Dermis microvascular lymphatic vessel endothelial cell (primary cell): ENCODE measurements at regions not wholly inside any gene's neighbourhood (a gene's known extent, or its start where the extent isn't known, plus 50 kb on each side); places are given as distances from the start of the nearest gene placed in this dataset.
"Not testable (repeated sequence)": the region's sequence is repeated elsewhere in the genome, so short reads cannot be mapped to it uniquely, and the experiment has no call there.

ENCODE experiments used
- DNase-seq, 2 donors: peaks; one replicate each; pipeline versions ENCODE4 v3.0.0 to v3.0.0-alpha.2; 2010; ENCODE audit warnings: low read depth in 2 of 2

DNA sequence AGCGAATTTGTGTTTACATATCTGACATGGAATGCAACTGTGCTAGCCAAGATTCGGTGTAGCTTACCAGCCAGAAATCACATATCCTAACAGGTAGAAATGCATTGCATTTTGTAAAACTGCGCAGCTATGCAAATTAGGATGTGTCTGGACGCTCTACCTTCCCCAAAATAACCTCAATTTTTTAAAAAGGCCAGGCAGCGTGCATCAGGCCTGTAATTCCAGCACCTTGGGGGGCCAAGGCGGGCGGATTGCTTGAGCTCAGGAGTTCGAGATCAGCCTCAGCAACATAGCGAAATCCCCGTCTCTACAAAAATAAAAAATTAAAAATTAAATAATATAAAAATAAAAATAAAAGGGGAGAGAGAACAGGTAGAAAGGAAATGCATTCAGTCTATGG lies 305.0 kb downstream of the TYW1 start:
- DNase-seq = no peak

DNA sequence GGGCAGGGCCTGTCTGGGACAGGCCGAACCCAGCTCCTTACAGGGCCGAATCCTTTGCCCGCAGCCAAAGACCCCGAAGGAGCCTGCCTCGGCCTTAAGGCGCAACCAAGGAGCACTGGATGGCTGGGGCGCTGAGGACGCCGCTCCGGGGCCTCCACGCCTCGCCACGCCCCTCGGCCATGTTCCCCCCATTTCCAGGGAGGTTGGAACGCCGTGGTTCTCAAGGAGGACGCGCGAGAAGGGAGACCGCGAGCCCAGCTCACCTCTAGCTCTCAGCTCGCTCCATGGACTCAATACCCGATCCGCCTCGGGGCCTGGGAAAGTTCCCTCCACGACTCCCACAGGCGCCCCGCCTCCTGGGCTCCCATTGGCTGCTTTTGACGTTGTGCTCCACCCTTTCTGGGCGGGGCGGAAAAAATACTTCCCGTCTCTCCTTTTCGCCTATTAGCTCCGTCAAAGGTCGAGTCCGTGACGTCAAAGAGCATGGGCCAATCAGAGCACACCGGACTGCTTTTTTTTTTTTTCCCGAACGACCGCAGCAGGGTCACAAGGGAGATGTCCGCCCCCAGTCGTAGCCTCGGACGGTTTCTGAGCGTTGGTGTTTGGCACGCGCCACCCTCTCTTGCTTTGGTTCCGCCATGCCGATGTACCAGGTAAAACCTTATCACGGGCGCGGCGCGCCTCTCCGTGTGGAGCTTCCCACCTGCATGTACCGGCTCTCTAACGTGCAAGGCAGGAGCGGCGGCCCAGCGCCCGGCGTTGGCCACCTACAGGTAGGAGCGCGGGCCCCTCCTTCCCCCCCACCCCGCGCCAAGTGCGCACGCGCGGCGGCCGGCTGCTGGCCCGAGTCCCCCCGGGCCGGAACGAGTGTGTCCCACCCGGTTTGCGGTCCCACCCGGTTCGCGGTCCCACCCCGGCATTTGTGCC lies 305.7 kb downstream of the TYW1 start:
- peak; percentile 99 for DNase-seq

DNA sequence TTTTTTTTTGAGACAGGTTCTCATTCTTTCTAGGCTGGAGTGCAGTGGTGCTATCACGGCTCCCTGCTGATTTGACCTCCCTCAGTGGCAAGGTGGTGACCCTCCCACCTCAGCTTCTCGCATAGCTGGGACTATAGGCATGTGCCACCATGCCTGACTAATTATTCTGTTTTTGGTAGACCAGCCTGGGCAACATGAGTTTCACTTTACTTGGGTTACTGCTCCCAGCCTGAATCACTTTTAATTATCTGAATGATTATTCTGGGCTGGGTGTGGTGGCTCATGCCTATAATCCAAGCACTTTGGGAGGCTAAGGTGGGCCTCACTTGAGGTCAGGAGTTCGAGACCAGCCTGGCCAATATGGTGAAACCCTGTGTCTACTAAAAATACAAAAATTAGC lies 308.2 kb downstream of the TYW1 start:
- not testable (repeated sequence) for DNase-seq

DNA sequence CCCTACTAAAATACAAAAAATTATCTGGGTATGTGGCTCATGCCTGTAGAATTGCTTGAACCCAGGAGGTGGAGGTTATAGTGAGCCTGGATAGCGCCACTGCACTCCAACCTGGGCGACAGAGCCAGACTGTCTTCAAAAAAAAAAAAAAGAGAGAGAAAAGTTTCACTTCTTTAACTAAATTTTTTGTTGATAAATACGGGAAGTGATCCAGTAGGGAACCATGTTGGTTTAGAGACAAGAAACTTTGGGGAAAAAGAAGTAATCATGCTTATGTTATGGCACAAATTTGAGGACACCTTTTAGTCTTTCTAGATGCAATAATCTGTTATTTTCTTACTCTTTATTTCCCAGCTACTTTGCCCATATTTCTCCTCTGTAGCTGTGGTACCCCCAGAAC lies 309.7 kb downstream of the TYW1 start:
- DNase-seq = no peak

DNA sequence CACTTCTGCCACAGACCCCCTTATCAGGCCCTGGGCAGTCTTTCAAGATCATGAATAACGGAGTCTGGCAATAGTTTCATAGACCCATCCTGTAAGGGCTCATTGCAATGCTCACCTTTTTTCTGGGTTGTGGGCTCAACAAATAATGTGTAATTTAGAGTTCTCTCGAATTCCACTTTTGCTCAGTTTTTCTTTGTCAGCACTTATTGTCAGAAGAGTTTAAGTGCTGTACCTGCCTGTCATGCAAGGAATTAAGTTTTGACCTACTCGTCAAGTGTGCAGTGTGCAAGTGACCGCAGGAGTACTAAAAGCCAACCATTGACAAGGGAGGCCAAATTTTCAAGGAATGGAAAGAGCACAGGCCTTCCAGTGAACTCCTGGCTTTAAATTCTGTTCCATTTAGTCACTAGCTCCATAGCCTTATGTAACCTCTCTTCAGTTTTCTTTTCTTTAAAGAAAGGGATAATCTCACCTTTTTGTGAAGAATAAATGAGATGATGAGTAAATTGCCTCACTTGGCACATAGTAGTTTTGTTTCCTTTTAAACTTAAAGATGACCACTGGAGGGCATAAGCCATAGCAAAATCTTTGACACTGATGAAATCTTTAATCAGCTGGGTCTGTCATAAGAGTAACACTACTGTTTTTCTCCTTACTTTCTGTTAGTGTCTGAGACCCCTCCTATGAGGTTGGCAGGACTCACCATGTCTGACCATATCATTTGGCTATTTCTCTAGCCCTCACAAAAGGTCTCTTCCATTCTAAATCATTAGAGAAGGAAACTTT lies 313.3 kb downstream of the TYW1 start:
- DNase-seq = no peak

DNA sequence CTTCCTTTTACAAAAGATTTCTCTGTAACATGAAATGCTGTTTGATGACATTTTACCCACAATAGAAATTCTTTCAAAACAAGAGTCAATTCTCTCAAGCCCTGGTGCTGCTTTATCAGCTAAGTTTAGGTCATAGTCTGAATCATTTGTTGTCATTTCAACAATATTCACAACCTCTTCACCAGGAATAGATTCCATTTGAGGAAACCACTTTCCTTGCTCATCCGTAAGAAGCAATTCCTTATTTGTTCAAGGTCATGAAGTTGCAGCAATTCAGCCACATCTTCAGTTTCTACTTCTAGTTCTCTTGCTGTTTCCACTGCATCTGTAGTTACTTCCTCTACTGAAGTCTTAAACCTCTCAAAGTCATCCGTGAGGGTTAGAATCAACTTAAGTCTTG lies 315.3 kb downstream of the TYW1 start:
- no peak for DNase-seq

DNA sequence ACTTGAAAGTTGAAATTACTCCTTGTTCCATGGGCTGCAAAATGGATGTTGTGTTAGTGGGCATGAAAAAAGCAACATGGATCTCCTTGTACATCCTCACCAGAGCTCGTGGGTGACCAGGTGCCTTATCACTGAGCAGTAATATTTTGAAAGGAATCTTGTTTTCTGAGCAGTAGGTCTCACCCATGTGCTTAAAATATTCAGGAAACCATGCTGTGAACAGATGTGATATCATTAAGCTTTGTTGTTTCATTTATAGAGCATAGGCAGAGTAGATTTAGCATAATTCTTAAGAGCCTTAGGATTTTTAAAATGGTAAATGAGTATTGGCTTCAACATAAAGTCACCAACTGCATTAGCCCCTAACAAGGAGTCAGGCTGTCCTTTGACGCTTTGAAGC lies 316.6 kb downstream of the TYW1 start:
- no peak for DNase-seq

DNA sequence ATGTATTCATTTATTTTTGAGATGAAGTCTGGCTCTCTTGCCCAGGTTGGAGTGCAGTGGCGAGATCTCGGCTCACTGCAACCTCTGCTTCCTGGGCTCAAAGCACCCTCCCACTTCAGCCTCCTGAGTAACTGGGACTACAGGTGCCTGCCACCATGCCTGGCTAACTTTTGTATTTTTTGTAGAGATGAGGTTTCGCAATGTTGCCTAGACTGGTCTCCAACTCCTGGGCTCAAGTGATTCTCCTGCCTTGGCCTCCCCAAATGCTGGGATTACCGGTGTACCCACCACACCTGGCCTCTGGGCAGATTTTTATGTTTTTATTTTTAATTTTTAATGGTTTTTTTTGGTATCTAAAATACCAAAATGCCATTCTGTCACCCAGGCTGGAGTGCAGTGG lies 320.3 kb downstream of the TYW1 start:
- not testable (repeated sequence) for DNase-seq

DNA sequence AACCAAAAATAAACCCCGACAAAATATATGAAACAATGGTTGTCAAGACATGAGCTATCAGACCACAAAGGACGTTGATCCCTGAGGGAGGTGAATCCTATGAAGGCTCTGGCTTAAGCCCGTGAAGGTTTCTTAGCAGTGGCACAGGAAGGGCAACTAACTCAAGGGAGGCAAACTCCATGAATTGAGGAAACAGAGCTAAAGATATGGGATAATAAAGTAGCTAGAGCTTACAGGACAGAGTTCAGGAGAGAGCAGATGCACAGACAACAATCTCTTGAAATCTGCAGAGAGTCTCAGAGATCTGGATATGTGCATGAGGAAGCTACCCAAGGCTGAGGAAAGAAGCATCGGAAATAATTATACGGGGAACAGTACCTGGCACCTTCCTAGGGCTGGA lies 331.6 kb downstream of the TYW1 start:
- not testable (repeated sequence) for DNase-seq

DNA sequence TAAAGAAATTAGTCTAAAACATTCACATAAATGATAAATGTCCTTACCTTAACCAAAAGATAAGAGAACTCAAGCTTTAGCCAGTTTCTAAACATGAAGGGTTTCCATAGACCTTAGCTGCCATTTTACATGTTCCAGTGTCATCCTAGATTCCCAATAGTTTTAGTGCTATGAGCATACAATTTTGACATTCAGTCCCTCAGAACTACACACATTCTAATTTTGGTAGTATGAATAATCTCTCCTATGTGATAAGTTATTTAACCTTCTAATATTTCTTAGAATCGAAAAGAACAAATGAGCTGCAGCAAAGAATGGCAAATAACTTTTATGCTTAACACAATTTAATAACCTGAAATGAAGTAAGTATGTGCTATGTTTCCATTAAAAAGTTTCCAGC lies 338.5 kb downstream of the TYW1 start:
- DNase-seq = not testable (repeated sequence)

DNA sequence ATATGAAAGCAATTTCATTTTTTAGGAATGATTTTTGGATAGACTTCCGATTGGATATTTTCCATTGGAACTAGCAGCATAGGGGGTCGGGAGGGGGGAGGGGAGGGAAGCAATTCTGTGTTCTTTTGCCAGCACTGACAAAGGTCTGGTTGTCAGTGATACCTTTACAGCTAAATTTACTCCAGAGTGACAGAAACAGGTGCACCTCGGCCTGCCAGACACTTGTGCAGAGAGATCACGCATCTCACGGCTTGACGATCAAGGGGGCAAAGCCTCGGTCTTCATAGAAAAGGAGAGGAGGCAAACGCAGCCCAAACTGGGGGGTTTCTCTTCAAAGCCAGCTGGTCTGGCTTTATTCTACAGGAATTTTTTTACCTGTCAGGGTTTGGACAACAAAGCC lies 339.0 kb downstream of the TYW1 start:
- DNase-seq = not testable (repeated sequence)

DNA sequence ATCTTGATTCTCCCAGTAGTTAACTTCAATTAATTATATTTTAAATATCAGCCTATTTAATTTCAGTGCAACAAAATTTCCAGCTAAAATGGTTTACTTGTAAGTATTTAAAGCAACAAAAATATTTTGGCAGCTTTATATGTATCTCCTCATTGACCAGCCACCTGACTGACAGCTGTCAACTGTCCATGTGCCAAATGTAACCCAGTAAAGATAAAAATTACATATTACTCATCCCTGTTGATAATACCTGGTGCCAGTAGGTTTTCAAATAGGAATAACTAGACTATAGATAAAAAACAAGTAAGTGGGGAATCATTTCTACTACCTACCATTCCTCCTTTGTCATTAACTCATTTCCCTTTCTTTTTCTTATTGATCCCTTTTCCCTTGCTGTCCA lies 341.9 kb downstream of the TYW1 start:
- not testable (repeated sequence) for DNase-seq

DNA sequence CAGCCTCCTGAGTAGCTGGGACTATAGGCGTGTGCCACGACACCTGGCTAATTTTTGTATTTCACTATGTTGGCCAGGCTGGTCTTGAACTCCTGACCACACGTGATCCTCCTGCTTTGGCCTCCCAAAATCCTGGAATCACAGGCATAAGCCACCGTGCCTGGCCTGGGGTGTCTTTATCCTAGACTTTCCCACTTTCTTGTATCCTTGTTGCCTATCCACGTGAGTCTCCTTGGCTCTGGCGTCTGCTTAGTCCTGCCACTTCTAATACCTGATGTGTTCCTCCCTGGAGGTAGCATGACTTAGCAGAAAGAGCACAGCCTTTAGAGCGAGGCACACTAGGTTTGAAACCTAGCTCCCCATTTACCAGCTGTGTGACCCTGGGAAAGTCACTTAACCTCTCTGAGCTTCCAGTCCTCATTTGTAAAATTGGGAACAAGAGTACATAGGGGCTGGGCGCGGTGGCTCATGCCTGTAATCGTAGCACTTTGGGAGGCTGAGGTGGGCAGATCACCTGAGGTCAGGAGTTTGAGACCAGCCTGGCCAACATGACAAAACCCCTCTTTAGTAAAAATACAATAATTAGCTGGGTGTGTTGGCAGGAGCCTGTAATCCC lies 344.6 kb downstream of the TYW1 start:
- no peak for DNase-seq

DNA sequence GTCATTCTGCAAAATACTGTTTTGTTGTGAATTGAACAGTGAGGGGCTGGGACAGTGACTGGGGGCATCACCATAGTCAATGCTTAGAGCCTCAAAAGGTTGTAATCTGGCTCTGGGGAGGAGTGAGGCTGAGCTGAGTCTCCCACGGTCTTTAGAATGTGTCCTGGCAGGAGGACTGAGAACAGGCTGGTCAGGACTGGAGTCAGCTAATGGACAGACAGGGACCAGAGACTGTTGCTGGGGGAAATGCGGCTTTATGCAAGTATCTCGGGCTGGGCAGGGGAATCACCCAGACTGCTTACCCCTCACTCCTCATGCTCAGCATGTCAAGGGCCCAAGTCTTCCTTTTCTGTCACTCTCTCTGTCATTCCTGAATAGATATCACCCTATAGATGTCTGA lies 346.5 kb downstream of the TYW1 start:
- DNase-seq = no peak

DNA sequence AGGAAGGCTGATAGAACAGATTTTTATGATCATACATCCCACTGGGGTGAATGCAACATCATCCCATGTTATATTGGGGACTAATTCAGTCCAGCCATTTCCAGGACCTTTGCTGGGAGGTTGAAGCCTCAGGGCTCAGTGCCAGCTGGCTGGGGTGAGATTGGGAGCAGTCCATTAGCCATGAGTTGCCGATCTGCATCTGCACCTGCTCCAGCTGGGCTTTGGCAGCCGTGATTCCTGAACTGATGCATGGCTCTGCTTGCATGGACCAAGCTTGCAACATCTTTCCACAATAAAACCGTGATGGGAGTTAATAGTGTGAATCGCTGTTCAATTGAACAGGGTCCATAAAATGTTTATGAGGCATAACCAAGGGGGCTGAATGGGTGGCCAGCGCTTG lies 346.9 kb downstream of the TYW1 start:
- no peak for DNase-seq

DNA sequence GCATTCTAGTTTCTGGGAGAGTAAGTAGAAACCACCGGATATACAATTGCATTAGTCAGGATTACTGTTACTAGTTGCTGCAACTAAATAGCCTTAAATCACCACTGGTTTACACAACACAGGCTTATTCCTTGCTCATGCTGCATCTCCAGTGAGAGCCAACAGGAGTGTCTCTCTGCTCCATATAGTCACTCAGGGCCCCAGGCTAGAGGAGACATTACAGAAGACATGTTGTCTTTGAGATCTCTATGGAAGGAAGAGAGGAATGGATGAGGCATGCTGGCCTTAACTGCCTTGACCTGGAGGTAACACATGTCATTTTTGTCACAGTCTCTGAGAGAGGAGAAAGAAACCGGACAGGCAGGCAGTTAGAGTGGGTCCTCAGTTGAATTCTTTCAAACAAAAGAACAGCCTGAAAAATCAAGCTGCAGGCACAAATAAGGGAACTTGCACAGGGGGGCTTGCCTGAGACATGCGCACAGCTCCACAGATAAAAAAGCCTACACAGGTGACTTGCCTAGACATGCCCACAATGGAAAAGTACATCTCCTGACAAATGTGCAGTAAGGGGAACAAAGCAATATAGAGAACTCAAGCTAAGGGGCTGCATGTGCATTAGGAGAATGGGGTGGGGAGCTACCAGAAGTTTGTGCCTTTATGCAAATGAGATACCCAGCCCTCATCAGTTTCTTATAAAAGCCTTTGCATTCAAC lies 348.0 kb downstream of the TYW1 start:
- DNase-seq = no peak

DNA sequence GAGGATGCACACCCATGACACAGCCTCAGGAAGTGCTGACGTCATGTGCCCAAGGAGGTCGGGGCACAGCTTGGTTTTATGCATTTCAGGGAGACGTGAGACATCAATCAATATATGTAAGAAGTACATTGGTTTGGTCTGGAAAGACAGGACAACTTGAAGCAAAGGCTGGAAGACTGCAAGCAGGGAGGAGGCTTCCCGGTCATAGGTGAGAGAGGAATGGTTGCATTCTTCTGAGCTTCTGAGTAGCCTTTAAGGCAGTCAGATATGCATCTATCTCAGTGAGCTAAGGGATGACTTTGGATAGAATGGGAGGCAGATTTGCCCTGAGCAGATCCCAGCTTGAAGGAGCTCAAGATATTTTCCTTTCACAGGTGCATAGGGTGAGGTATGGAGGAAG lies 349.5 kb downstream of the TYW1 start:
- DNase-seq = no peak

DNA sequence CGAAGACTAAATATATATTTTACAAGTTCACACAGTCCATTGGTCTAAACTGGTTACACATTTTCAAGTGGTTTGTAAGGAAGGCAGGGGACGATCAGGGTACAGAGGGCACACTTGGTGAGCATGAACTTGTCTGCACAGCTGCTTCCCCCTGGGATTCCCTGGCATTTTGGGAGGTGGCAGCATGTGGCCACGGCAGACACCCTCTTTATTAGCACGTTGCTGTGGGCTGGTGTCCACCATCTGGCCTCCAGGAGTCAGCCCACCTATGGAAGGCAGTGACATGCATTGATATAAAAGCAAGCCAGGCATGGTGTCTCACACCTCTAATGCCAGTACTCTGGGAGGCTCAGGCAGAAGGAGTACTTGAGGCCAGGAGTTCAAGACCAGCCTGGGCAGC lies 350.2 kb downstream of the TYW1 start:
- no peak for DNase-seq

DNA sequence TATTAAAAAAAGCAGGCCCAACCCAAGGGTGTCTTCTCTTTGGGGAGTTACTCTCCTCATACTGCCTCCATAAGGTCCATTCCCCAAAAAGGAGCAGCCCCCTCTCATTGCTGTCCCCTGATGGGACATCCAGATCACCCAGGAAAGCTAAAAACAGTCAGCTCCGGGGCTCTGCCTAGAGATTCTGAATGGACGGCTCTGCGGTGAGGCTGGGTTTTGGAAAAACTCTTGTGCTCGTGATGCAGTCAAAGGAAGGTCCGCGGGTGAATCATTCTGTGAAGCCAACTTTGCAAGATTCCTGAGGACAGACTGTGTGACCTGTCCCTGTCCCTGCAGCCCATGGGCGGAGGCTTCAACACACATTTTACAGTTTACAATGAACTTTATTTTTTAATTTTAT lies 351.5 kb downstream of the TYW1 start:
- no peak for DNase-seq

DNA sequence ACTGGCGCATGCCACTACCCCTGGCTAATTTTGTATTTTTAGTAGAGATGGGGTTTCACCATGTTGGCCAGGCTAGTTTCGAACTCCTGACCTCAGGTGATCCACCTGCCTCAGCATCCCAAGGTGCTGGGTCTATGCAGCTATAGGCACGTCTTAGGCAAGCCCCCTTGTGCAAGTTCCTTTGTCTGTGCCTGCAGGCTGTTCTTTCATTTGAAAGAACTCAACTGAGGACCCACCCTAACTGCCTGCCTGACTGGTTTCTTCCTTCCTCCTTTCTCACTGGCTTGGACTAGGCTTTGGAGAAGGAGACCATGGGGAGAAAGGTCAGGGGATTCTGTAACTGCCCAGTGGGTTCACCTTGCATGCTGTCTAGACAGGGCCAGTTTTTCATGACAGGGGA lies 361.0 kb downstream of the TYW1 start:
- DNase-seq = not testable (repeated sequence)

DNA sequence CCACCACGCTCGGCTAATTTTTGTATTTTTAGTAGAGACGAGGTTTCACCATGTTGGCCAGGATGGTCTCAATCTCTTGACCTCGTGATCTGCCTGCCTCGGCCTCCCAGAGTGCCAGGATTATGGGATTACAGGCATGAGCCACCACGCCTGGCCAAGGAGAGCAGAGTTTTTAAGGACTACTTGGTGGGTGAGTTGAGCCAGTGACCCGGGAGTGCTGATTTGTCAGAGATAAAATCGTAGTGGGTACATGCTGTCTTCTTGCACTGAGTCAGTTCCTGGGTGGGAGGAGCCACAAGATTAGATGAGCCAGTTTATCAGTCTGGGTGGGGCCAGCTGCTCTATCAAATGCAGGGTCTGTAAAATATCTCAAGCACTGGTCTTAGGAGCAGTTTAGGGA lies 361.7 kb downstream of the TYW1 start:
- DNase-seq = not testable (repeated sequence)

DNA sequence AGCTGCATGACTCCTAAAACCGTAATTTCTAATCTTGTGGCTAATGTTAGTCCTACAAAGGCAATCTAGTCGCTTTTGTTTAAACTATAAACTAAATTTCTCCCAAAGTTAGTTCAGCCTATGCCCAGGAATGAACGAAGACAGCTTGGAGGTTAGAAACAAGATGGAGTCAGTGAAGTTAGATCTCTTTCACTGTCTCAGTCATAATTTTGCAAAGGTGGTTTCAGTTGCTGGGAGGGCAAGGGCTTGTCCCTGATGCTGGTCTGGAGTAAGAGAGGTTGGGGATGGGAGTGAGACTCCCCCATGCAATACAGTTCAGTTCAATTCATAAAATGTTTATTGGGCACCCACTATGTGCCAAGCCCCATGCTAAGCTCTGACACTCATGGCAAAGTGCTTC lies 362.1 kb downstream of the TYW1 start:
- not testable (repeated sequence) for DNase-seq
